AG08396 (cell line): ENCODE measurements at regions not wholly inside any gene's neighbourhood (a gene's known extent, or its start where the extent isn't known, plus 50 kb on each side); places are given as distances from the start of the nearest gene placed in this dataset.
A peak's percentile ranks its signal among the peaks of the same experiment; 100 is the strongest.
"Not testable (repeated sequence)": the region's sequence is repeated elsewhere in the genome, so short reads cannot be mapped to it uniquely, and the experiment has no call there.

Experiments
- DNase-seq: peaks from one replicate; pipeline ENCODE4 v3.0.0; 2012; ENCODE audit warnings: low spot score, mixed read lengths

DNA sequence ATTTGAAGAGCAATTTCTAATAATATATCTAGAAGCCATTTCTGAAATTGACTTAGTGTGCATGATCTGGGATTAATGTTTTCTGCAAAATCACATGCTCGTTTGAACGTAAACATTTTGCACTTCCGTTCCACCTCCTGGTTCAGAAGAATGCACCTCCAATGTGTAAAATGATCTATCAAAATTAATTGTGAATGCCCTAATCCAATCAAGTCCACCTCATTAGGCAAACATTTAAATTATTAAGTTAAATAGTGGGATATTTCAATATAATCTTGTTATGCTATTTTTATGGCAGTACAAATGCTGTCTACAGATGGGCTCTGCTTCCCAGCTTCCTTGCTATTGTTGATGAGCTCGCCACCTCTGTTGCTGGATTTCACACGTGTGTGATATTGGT is 542.5 kb downstream of the INSC start:
- no peak for DNase-seq

DNA sequence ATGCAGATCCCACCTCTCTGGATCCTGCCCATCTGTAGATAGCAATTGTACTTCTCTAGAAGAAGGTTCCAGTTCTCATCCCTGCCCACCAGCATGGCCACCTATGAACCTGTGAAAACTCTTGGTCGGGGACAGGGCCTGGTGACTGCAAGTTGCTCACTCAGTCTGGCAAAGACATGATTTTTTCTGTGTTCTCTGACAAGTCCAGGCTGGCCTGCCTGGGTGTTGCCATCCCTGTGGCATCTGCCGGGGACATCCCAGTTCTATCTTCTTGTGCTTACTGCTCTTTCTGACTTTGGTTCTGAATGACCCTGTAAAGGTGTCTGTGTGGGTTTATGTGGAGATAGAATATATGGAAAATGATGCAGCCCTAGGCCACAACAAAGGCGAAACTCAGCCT is 545.8 kb downstream of the INSC start:
- DNase-seq: no peak

DNA sequence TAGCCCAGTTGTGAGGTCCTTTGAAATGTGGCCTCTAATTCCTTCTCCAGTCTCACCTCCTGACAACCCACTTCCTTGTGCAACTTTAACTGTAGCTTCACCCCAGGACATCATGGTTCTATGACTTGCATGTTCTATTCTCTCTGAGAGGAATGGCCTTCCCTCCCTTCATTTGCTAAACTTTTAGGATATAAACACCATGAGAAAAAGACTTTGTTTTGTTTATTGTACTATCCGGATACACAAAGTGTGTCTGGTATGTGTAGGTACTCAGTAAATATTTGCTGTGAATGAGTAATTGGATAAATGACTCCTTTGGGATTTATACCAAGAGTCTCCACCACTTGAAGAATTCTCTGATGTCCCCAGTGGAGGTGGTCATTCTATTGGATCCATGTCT is 547.6 kb downstream of the INSC start:
- no peak for DNase-seq

DNA sequence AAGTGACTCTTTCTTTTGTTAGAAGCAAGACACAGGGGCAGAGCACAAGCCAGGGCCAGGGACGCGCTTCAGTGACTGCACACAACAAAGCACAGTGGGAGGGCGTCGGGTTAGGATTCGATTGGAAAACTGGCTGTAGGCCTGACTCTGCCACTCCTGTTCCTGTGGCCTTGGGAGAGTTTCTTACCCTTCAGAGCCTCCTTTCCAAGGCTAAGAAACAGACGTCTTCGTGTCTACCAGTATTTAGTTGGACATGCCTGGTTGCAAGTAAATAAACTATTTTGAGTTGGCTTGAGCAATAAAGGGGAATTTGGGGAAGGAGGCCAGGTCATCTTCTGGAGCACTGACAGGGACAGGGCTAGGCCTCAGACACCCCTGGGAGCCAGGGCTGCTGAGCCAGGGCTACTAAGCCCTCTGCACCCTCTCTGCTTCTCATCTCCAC is 549.1 kb downstream of the INSC start:
- DNase-seq: no peak

DNA sequence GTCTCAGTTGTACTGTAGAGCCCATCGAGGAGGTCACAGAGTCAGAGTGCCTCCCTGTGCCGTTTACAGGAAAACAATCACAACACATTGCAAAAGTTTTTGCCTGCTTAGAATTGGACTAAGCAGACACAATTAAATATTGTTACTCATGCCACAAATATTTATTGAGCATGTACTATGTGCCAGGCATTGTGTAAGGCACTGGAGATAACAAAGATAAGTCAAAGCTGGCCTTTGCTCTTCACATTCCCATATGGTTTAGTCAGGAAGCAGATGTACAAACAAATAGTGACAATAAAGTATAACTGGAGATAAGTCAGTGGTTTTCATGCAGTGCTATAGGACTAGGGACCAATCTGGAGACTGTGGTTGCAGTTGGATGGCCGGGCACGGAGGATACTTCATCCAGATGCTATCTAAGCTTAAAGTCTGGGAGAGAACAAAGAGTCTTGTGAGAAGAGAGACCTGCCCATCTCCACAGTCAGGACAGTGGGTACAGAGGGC is 550.7 kb downstream of the INSC start:
- DNase-seq: no peak

DNA sequence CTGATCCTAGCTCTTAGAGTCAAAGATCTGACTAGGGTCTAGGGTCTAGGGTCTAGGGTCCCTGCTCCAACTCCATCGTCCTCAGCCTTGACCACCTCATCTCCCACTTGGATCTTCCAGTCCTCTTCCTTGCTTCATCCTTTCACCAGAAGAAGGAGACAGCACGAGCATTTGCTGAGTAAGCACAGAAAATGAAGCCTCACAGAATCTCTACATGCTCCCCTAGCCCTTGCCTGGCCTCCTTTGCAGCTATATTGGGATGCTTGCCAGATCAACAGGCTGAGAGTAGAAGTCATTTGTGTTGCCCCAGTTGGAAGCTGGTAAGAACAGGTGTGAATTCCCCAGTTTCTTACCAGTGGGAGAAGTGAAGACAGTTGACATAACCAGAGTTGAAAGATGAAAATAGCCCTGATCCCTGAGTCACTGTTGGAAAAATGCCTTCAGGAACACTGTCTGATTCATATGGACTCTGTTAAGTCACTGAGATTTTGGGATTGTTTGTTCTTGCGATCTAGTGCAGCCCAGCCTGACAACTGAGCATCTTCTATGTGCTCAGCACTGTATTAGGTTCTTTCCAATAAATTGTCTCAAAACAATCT is 552.5 kb downstream of the INSC start:
- DNase-seq: no peak

DNA sequence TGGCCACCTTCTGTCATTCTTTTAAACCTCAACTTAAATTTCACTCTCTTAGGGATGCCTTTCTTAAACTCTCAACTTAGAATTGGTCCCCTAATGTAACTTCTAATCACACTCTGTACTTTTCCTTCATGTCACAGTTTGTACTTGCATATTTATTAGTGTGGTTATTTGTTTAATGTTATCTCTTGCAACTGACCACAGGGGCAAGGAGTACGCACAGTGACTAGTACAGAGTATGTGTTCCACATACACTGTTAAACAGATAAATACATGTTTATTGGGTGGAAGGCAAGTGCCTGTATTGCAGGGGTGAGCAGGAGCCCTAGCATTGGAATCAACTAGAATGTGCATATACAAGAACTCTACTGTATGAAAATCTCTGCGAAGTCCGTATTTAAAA is 554.0 kb downstream of the INSC start:
- DNase-seq: no peak

DNA sequence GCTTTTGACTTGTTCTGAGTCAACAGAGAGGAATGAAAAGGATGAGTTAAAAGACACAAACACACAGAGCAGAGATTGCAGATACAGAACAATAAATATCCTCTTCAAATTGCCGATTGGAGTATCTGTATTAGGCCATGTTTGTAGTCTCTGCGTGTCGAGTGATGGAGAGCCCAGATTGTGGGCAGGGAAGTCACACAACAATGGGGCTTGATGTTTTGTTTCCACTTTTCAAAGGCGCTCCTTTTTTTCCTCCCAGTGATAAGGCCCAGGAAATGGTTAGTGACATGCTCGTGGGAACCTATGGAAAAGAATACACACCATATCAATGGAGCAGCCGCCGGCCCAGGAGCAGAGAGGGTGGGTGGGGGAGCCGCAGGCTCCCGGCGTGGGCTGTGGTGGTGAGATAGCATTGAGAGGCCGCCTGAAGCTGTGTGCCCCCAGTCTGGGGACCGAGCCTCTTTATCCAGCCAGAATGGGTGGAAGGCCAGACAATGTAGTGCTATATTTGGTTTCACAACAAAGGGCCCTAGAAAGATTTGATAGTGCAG is 555.9 kb downstream of the INSC start:
- DNase-seq: no peak

DNA sequence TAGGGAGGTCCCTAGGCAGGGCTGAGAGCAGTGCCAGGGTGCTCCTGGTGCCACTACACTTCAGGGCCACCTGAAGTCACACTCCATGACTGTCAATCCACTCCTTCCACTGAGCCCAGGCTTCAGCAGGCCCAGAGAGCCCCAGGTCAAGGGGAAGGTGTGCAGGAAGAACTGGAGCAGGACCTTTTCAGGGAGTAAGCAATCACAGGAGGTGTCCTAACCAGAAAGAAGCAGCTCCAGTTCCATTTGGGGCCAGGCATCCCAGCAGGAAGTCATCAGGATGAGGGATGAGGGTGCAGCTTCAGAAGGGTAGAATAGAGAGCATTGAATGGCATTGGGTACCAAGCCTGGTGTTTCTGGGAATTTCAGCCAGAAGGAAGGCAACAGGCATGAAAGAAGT is 556.5 kb downstream of the INSC start:
- DNase-seq: no peak

DNA sequence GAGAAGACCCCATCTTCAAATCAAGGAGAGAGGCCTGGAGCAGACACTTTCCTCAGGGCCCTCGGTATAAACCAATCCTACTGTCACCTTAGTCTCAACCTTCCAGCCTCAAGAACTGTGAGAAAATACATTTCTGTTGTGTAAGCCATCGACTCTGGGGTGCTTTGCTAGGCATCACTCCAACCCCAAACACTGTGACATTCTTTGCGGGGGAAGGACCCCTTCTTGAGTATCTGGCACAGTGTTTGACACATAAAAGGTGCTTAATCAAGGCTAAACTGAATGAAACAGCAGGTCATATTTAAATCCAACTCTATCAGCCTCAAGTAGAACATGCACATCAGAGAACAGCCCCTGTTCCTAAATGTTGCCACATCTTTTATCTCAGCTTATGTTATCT is 558.1 kb downstream of the INSC start:
- DNase-seq: no peak

DNA sequence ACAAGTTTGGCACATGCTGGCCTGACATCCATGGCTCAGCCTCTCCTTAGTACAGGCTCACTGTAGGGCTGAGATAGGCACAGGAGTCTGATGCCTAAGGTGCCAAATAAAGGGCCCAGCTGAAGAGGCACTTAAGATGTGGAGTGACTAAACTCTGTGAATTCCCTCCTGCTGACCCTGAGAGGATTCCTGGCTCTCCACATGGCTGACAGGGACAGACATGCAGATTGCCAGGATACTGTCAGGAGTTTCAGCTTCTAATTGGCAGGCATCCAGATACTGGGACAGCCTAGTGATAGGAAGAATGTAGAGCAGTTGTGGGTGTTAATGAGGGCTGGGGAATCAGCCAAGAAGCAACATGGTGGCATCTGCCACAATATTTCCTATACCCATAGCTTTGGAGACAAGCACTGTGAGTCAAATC is 558.7 kb downstream of the INSC start:
- no peak for DNase-seq

DNA sequence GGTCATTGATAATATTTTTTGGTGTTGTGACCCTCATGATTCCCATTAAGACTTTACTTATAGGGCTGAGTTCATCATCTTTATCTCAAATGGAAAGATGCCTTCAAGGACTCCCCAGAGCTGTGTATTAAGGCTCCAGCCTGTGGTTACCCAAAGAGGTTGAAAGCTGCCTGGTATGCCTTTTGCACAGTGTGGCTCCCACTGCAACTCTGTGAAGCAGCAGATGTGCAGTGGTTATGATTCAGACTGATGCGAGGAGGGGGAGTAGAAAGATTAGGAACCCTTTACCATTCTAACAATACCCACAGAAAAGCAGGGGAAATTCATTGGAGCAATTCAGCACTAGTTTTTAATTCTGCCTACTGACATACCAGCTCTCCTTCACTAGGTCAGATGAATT is 560.0 kb downstream of the INSC start:
- DNase-seq: no peak

DNA sequence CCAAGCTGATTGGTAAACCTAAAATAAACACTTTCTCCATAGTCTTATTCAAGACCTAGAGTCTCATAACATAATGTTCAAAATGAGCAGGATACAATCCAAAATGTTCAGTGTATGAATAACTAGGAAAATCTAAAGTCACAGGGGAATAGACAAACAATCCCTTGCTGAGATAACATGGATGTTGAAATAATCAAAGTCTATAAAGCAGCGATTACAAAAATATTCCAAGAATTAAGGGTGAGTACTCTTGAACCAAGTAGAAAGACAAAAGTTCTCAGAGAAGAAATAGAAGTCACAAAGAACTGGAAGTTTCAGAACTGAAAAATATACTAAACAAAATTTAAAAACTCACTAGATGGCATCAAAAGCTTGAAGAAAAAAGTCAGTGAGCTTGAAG is 561.0 kb downstream of the INSC start:
- DNase-seq: no peak

DNA sequence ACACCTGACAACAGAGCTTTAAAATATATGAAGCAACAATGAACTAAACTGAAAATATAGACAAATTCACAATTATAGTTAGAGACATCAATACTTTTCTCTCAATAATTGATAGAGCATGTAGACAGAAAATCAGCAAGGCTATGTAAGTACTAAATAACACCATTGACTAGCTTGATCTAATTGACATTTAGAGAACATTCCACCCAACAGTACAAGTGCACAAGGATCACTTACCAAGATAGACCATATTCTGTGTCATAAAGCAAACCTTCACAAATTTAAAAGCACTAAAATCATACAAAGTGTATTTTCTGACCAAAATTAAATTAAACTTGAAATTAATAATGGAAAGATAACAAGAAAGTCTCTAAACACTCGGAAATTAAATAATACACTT is 562.5 kb downstream of the INSC start:
- DNase-seq: no peak

DNA sequence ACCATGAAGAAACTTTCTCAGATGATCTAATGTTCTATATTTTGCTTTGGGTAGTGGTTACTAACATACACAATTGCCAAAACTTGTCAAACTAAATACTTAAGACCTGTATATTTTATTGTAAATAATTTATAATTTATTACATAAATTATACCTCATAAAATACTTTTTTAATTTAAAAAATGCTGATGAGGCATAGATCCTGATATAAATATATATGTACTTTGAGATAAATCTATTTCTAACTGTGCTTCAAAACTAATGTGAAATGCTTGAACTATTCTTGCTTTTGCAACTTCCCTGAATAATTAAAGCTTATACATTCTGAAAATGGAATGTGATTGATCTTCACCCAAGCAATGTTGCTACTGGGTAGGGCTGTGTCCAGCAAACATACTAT is 568.8 kb downstream of the INSC start:
- no peak for DNase-seq

DNA sequence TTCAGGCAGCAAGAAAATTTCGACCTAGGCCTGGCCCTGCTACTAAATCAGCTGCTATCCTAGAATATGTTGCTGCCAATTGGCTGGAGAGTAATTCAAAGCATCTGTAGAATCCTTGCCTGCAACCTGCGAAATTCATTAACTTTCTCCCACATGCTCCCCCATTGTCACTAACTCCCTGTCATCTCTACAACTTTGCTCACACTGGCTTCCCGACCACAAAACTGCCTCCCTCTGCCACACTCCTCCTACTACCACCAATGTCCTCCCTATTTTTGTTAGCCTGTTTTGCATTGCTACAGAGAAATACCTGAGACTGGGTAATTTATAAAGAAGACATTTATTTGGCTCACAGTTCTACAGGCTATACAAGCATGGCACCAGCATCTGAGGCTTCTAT is 570.6 kb downstream of the INSC start:
- no peak for DNase-seq

DNA sequence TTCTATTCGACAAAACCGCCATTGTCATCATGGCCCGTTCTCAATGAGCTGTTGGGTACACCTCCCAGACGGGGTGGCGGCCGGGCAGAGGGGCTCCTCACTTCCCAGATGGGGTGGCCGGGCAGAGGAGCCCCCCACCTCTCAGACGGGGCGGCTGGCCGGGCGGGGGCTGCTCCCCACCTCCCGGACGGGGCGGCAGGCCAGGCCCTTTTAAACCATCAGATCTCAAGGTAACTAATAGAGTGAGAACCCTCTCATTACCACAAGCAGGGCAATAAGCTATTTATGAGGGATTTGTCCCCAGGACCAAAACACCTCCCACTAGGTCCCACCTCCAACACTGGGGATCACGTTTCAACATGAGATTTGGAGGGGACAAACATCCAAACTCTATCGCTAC is 571.5 kb downstream of the INSC start:
- DNase-seq: not testable (repeated sequence)

DNA sequence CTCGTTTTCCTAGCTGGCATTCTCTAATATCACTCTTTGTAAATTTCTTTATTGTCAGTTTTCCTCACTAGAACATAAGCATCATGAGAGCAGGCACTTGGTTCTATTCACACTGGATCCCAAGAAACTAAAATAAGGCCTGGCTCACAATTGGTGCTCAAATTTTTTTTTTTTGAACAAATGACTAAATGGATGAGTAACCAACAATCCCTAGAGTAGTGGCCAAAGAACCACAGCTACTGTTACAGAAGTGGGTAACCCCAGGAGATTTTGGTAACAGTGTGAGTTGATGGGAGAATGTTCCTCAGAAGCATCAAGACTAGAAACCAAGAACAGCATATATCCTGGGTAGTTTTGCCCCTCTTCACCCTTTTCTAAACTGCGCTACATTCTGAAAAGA is 572.6 kb downstream of the INSC start:
- DNase-seq: peak; percentile 19

DNA sequence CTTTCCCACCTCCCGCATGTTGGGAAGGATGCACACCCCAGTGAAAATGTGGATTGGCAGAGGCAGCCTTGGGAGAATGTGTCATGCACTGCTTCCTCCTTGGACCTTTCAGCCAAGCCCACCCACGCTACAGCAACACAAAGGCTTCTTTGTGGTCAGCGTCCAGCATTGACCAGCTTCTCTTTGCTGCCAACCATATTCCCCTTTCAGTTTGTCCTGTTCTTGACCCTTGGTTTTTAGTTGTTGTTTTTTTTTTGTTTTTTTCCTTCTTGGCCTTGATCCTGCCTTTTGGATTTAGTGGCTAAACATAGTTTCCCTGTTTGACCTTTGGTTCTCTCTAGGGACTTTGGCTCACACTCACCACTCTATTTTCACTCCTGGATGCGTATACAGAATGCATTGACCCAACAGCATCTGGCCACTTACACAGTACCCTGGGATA is 573.6 kb downstream of the INSC start:
- DNase-seq: peak; percentile 35

DNA sequence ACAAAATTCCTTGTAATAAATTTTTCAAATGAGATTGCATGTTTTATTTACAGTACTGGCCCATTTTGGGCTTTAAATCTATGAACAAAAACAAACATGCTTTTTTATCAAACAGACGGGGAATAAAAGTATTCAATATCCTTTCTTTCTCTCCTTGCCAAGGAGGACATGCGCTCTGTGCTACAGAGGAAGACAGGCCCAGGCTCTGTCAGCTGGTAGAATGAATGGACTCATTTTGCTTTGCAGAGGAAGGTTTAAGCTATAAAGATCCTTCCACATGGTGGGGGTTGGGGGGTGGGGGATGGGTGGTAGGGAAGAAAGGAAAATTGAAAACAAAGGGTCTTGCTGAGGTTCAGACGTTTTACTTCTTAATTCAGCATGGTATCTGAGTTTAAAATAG is 575.6 kb downstream of the INSC start:
- DNase-seq: no peak

DNA sequence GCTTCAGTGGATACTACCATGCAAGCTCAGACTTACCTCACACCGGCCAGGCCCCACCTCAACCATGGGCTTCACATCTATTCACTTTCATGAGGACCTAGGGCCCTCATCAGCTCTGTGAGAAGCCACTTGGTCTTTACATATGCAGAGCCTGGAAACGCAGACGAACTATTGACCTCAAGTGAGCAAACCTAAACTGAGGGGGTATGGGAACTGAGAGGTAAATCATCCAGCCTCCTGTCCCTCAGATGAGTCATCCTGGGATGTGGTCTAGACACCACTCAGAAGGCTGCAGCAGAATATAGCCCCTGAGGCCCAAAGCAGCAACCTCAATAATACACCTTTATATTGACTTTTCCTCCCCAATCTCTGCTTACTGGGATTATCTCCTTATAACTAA is 578.0 kb downstream of the INSC start:
- DNase-seq: no peak

DNA sequence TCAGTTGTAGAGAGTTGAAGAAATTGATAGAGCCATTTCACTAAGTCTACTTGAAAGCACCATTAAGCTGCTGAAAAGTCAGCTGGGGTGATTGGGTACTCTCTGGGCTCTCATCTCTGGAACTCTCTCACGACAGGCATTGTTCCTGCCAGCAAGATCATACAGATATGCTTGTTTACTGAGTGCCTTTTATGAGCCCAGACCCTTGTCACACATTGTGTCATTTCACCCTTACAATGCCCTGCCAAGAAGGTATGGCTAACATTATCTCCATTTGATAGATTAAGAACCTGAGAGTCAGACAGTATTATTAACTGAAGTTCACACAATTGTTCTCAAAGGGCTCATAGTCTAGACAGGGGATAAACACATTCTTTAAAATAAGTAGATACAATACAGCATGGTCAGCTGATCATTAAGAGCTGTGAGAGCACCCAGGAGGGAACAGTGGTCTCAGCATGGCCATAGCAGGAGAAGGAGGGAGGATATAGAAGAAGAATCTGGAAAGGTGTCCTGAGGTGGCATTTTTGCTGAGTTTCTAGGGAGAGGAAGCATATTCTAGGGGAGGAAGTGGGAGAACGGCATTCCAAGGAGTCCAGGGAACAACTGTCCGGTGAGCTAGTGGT is 580.5 kb downstream of the INSC start:
- no peak for DNase-seq

DNA sequence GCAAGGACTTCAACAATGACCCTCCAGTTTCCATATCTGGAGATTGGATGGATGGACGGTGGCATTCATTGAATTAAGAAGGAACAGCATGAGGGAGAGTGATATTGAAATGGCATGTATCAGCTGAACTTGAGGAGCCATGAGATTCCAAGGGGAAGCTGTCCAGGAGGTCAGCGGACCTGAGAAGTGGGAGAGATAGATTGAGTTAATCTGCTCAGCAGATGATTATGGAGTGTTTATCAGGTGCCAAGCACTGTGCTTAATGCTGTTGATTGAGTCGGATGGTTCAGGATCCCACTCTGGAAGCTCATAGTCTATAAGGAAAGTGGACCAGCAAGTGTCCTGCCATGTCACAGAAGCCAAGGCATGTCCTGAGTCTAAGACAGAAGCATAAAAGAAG is 581.3 kb downstream of the INSC start:
- DNase-seq: no peak
